ENCODE measurements at regions not wholly inside any gene's neighbourhood (a gene's known extent, or its start where the extent isn't known, plus 50 kb on each side); places are given as distances from the start of the nearest gene placed in this dataset.

DNA sequence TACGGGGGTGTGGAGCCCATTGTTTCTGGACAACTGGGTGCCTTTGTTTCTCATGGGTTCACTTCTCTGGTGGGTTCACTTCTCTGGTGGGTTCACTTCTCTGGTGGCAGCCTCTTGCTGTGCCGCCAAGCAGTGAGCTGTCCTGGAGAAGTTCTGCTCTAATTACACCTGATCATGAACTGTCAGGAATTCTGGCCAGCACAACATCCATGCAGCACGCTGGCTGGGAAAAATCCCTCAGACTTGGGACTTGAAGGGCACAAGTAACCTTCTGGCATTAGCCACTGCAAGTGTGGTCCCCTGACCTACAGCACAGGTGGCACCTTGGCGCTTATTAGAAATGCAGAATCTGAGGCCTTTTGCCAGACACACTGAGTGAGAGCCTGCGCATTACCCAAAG lies 752.5 kb downstream of the QKI start:
- 86 to 87% methylated on average over 5 of the region's 5 CpGs for WGBS, 2 donors

DNA sequence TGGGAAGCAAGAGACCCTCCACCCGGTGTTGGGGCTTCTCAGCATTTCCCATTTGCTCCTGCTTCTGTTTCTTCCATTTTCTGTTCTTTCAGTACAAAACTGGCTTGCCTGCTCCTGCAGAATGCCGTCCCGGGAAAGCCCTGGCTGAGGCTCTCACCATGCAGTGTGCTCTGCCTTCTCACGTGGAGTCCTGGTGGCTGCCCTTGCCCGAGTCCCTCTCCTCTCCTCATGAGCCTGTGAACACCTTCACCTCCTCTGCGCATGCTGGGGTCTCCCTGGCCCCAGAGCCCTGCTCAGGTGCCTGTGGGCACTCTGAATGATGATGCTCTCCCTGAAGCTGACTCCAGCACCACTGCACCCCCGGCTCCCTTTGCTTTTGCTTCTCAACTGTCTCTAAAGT lies 752.0 kb downstream of the QKI start:
- Histone ChIP-seq H3K4me3 (no peak overlapping the region), H3K4me1 (no peaks in the 10 kb centered on the region), H3K36me3 (no peaks in the 10 kb centered on the region), H3K9me3 (no peaks in the 10 kb centered on the region), H3K27ac (no peak overlapping the region), H3K27me3 (no peaks in the 10 kb centered on the region)
- 86 to 95% methylated on average over 7 of the region's 7 CpGs for WGBS, 2 donors
- no peak for TF ChIP-seq EP300 (IDR thresholded peaks at IDR 0.05)
- TF ChIP-seq POLR2A (IDR thresholded peaks at IDR 0.05): no peak
- TF ChIP-seq CTCF (IDR thresholded peaks at IDR 0.05): no peak
- DNase-seq (ENCODE audit: low spot score in 2 of 2): no peak

More for the DNA sequence above, 752.5 kb downstream of the QKI start:
- no peak for DNase-seq (ENCODE audit: low spot score in 2 of 2)
- H3K27ac ChIP-seq: no peak overlapping the region
- H3K27me3 ChIP-seq: no peaks in the 10 kb centered on the region
- TF ChIP-seq POLR2A (IDR thresholded peaks at IDR 0.05) (no peak), EP300 (IDR thresholded peaks at IDR 0.05) (no peak), CTCF (IDR thresholded peaks at IDR 0.05) (no peak)
- H3K36me3 ChIP-seq: no peaks in the 10 kb centered on the region
- H3K9me3 ChIP-seq: no peaks in the 10 kb centered on the region
- no peak overlapping the region for H3K4me3 ChIP-seq
- H3K4me1 ChIP-seq: no peaks in the 10 kb centered on the region

DNA sequence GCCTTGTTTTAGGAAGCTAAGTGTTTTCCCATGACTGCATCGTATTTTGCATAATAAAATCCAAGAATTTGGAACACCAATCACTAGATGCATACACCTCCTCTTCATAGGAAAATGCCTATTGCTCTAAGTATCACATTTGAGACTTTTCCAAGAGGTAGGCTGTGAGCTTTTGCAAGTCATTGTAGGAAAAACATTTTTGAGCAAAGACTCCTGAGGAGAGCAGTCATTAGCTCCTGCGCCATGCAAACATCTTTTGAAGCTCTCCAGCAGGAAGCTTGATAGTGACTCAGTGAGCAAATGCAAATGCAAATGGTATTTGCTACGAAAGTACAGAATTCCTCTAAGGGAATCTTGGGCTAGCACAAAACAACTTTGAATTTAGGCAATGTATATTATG lies 750.4 kb downstream of the QKI start:
- Histone ChIP-seq H3K9me3 (no peaks in the 10 kb centered on the region), H3K27me3 (no peaks in the 10 kb centered on the region), H3K36me3 (no peaks in the 10 kb centered on the region), H3K4me1 (no peaks in the 10 kb centered on the region), H3K4me3 (no peak overlapping the region), H3K27ac (no peak overlapping the region)
- no peak for DNase-seq (ENCODE audit: low spot score in 2 of 2)
- TF ChIP-seq CTCF (IDR thresholded peaks at IDR 0.05) (no peak), EP300 (IDR thresholded peaks at IDR 0.05) (no peak), POLR2A (IDR thresholded peaks at IDR 0.05) (no peak)
- WGBS, 2 donors: 55 to 67% methylated on average over 3 of the region's 3 CpGs

DNA sequence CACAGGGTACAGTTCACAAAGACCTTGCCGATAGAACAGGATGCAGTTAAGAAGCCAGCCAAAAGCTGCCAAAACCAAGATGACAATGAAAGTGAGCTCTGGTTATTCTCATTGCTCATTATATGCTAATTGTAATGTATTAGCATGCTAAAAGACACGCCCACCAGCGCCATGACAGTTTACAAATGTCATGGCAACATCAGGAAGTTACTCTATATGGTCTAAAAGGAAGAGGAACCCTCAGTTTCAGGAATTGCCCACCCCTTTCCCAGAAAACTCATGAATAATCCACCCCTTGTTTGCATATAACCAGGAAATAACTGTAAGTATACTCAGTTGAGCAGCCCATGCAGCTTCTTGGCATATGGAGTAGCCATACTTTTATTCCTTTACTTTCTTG lies 748.7 kb downstream of the QKI start:
- Histone ChIP-seq H3K27me3 (no peaks in the 10 kb centered on the region), H3K4me3 (no peak overlapping the region), H3K4me1 (no peaks in the 10 kb centered on the region), H3K27ac (no peak overlapping the region), H3K36me3 (no peaks in the 10 kb centered on the region), H3K9me3 (no peaks in the 10 kb centered on the region)
- DNase-seq (ENCODE audit: low spot score in 2 of 2): no peak
- TF ChIP-seq EP300 (IDR thresholded peaks at IDR 0.05) (no peak), POLR2A (IDR thresholded peaks at IDR 0.05) (no peak), CTCF (IDR thresholded peaks at IDR 0.05) (no peak)
- WGBS, 2 donors: 91 to 92% methylated on average over 3 of the region's 3 CpGs

GRCh38 chr6:164159061-164159460 lies 744.5 kb downstream of the QKI start:
- DNase-seq (ENCODE audit: low spot score in 2 of 2): no peak
- no peaks in the 10 kb centered on the region for H3K9me3 ChIP-seq
- TF ChIP-seq POLR2A (IDR thresholded peaks at IDR 0.05): no peak
- no peak for TF ChIP-seq CTCF (IDR thresholded peaks at IDR 0.05)
- TF ChIP-seq EP300 (IDR thresholded peaks at IDR 0.05): no peak
- 91 to 95% methylated on average over 3 of the region's 3 CpGs for WGBS, 2 donors
- no peaks in the 10 kb centered on the region for H3K36me3 ChIP-seq
- H3K27me3 ChIP-seq: no peaks in the 10 kb centered on the region
- no peak overlapping the region for H3K4me3 ChIP-seq
- no peaks in the 10 kb centered on the region for H3K4me1 ChIP-seq
- no peak overlapping the region for H3K27ac ChIP-seq

Data from tibial nerve (tissue), 4 donors.